ENCODE measurements at regions not wholly inside any gene's neighbourhood (a gene's known extent, or its start where the extent isn't known, plus 50 kb on each side); places are given as distances from the start of the nearest gene placed in this dataset.
"Not testable (repeated sequence)": the region's sequence is repeated elsewhere in the genome, so short reads cannot be mapped to it uniquely, and the experiment has no call there.

GRCh38 chrX:131646106-131646505 lies 102.2 kb downstream of the OR13H1 start:
- no peak overlapping the region for H3K4me3 ChIP-seq (ENCODE audit: low read depth, low read length)
- TF ChIP-seq CTCF (IDR thresholded peaks at IDR 0.05; ENCODE audit: low read depth, low read length) (no peak), MAX (IDR thresholded peaks at IDR 0.05; ENCODE audit: low read depth, low read length) (no peak), POLR2A (IDR thresholded peaks at IDR 0.05; ENCODE audit: extremely low read depth, insufficient read length) (no peak), MYC (IDR thresholded peaks at IDR 0.05; ENCODE audit: low read depth, low read length) (no peak)
- DNase-seq (ENCODE audit: low read depth), result no peak

GRCh38 chrX:131649741-131650140 lies 105.9 kb downstream of the OR13H1 start:
- TF ChIP-seq MAX (IDR thresholded peaks at IDR 0.05; ENCODE audit: low read depth, low read length), result no peak
- TF ChIP-seq MYC (IDR thresholded peaks at IDR 0.05; ENCODE audit: low read depth, low read length), result no peak
- TF ChIP-seq CTCF (IDR thresholded peaks at IDR 0.05; ENCODE audit: low read depth, low read length), result no peak

GRCh38 chrX:131650637-131651410 lies 107.0 kb downstream of the OR13H1 start:
- H3K4me3 ChIP-seq (ENCODE audit: low read depth, low read length), result no peak overlapping the region
- DNase-seq (ENCODE audit: low read depth), result no peak
- TF ChIP-seq CTCF (IDR thresholded peaks at IDR 0.05; ENCODE audit: low read depth, low read length) (no peak), POLR2A (IDR thresholded peaks at IDR 0.05; ENCODE audit: extremely low read depth, insufficient read length) (no peak), MYC (IDR thresholded peaks at IDR 0.05; ENCODE audit: low read depth, low read length) (no peak), MAX (IDR thresholded peaks at IDR 0.05; ENCODE audit: low read depth, low read length) (no peak)

More at GRCh38 chrX:131649741-131650140, 105.9 kb downstream of the OR13H1 start:
- DNase-seq (ENCODE audit: low read depth), result no peak
- H3K4me3 ChIP-seq (ENCODE audit: low read depth, low read length), result no peak overlapping the region

- not testable (repeated sequence) for DNase-seq (ENCODE audit: low read depth); H3K4me3 ChIP-seq (ENCODE audit: low read depth, low read length)
These were observed 119.9 kb downstream of the OR13H1 start for GRCh38 chrX:131663726-131664125.

- TF ChIP-seq MAX (IDR thresholded peaks at IDR 0.05; ENCODE audit: low read depth, low read length), result no peak
- no peak for TF ChIP-seq CTCF (IDR thresholded peaks at IDR 0.05; ENCODE audit: low read depth, low read length)
- TF ChIP-seq POLR2A (IDR thresholded peaks at IDR 0.05; ENCODE audit: extremely low read depth, insufficient read length), result no peak
- no peak for TF ChIP-seq MYC (IDR thresholded peaks at IDR 0.05; ENCODE audit: low read depth, low read length)
- no peak for DNase-seq (ENCODE audit: low read depth)
- no peak overlapping the region for H3K4me3 ChIP-seq (ENCODE audit: low read depth, low read length)
These were observed 127.9 kb downstream of the OR13H1 start for GRCh38 chrX:131671735-131672134.

GRCh38 chrX:131675596-131676194 lies 131.8 kb downstream of the OR13H1 start:
- no peak for TF ChIP-seq POLR2A (IDR thresholded peaks at IDR 0.05; ENCODE audit: extremely low read depth, insufficient read length)
- peak; percentile 60 for TF ChIP-seq CTCF (IDR thresholded peaks at IDR 0.05; ENCODE audit: low read depth, low read length)
- peak; percentile 35 for DNase-seq (ENCODE audit: low read depth)
- no peak overlapping the region for H3K4me3 ChIP-seq (ENCODE audit: low read depth, low read length)

All from NB4 (cell line).